Neural cell (in vitro differentiated cells): ENCODE measurements at regions not wholly inside any gene's neighbourhood (a gene's known extent, or its start where the extent isn't known, plus 50 kb on each side); places are given as distances from the start of the nearest gene placed in this dataset.

Experiments
- EP300 ChIP-seq: fragments of 450-650 bp; conservative IDR thresholded peaks from 2 replicates; pipeline ENCODE4 v1.6.1; 2014; ENCODE audit warnings: antibody characterized with exemption, mild to moderate bottlenecking, moderate library complexity; ENCODE audit not compliant: poor library complexity, severe bottlenecking
- EZH2 ChIP-seq: fragments of 200-600, 300-800 bp; shearing (Covaris generic), sonication (generic); IDR thresholded peaks from 2 replicates; pipeline ENCODE4 v1.6.1; 2014; ENCODE audit warnings: antibody characterized with exemption, low read length, borderline replicate concordance, mild to moderate bottlenecking; ENCODE audit not compliant: insufficient read depth, poor library complexity, severe bottlenecking
- TF ChIP-seq, protein P1 (sequence below): fragments of 450-650 bp; IDR thresholded peaks from 2 replicates; pipeline ENCODE4 v1.5.1; 2014; ENCODE audit warnings: antibody characterized with exemption, mild to moderate bottlenecking, moderate library complexity; ENCODE audit not compliant: poor library complexity, severe bottlenecking

GRCh38 chr18:56487801-56488200, 150.6 kb downstream of the TXNL1 start:
- TF ChIP-seq EZH2 = no peak
- TF ChIP-seq, protein P1, sequence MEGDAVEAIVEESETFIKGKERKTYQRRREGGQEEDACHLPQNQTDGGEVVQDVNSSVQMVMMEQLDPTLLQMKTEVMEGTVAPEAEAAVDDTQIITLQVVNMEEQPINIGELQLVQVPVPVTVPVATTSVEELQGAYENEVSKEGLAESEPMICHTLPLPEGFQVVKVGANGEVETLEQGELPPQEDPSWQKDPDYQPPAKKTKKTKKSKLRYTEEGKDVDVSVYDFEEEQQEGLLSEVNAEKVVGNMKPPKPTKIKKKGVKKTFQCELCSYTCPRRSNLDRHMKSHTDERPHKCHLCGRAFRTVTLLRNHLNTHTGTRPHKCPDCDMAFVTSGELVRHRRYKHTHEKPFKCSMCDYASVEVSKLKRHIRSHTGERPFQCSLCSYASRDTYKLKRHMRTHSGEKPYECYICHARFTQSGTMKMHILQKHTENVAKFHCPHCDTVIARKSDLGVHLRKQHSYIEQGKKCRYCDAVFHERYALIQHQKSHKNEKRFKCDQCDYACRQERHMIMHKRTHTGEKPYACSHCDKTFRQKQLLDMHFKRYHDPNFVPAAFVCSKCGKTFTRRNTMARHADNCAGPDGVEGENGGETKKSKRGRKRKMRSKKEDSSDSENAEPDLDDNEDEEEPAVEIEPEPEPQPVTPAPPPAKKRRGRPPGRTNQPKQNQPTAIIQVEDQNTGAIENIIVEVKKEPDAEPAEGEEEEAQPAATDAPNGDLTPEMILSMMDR = no peak
- TF ChIP-seq EP300 = no peak
